GM10266 (cell line): ENCODE measurements at regions not wholly inside any gene's neighbourhood (a gene's known extent, or its start where the extent isn't known, plus 50 kb on each side); places are given as distances from the start of the nearest gene placed in this dataset.

Source experiments
- DNase-seq: peaks from one replicate; pipeline ENCODE4 v3.0.0; 2012; ENCODE audit errors: extremely low spot score
- CTCF ChIP-seq: IDR thresholded peaks from 2 replicates; pipeline ENCODE4 v1.5.1; 2012; ENCODE audit warnings: mild to moderate bottlenecking, low read depth; ENCODE audit not compliant: control insufficient read depth, insufficient read depth; ENCODE audit errors: missing control alignments

GRCh38 chr16:86992587-86992986, 324.6 kb downstream of the C16orf95 start:
- no peak for DNase-seq
- TF ChIP-seq CTCF = no peak

- no peak for DNase-seq
- no peak for TF ChIP-seq CTCF
Measured at GRCh38 chr16:86993426-86994110, 323.6 kb downstream of the C16orf95 start.

GRCh38 chr16:86994215-86994614, 323.0 kb downstream of the C16orf95 start:
- DNase-seq = no peak
- no peak for TF ChIP-seq CTCF

GRCh38 chr16:86994651-86995171, 322.5 kb downstream of the C16orf95 start:
- no peak for TF ChIP-seq CTCF
- DNase-seq = no peak

- no peak for DNase-seq
Measured at GRCh38 chr16:86995456-86995855, 321.7 kb downstream of the C16orf95 start.

GRCh38 chr16:86996081-86996480, 321.1 kb downstream of the C16orf95 start:
- TF ChIP-seq CTCF = no peak
- no peak for DNase-seq

More at GRCh38 chr16:86995456-86995855, 321.7 kb downstream of the C16orf95 start:
- TF ChIP-seq CTCF = no peak

- TF ChIP-seq CTCF = no peak
- no peak for DNase-seq
Measured at GRCh38 chr16:86997058-86997457, 320.1 kb downstream of the C16orf95 start.
